IMR-90 (cell line): ENCODE measurements at regions not wholly inside any gene's neighbourhood (a gene's known extent, or its start where the extent isn't known, plus 50 kb on each side); places are given as distances from the start of the nearest gene placed in this dataset.

Experiments
- ATAC-seq: fragments of 200-7000 bp; cut with Tn5 transposase; 2 replicates; pipeline ENCODE4 v1.9.1; 2020; ENCODE audit warnings: low read depth, mild to moderate bottlenecking, moderate library complexity
- BruUV-seq: library from RNA; stranded (reverse); fragments of 400-500 nt; replicated peaks from 2 replicates; lab custom pipeline; 2021; lab: Mats Ljungman, UMichigan
- CTCF ChIA-PET: fragments of 300-600 bp; formaldehyde crosslinking; extraction: SDS; loops from one replicate; lab custom pipeline; 2021; ENCODE audit warnings: antibody characterized with exemption; lab: Yijun Ruan, JAX
- POLR2A ChIA-PET: fragments of 300-600 bp; sonication (Branson Sonifier 250); formaldehyde crosslinking; loops from one replicate; lab custom pipeline; 2022; ENCODE audit warnings: antibody characterized with exemption; ENCODE audit not compliant: unreplicated experiment; lab: Charles Lee
- DNase-seq: peaks from one replicate; pipeline ENCODE4 v3.0.0; 2013
- H2AFZ ChIP-seq: replicated peaks from 2 replicates; pipeline ENCODE3; 2013; ENCODE audit warnings: low read length, mild to moderate bottlenecking; ENCODE audit not compliant: poor library complexity
- H2AK5ac ChIP-seq: 2 replicates; pipeline ENCODE4 v1.6.1; 2013; ENCODE audit warnings: low read depth, low read length, inconsistent platforms
- H2AK9ac ChIP-seq: replicated peaks from 2 replicates; pipeline ENCODE3; 2013; ENCODE audit warnings: mild to moderate bottlenecking, low read depth, low read length, moderate library complexity; ENCODE audit not compliant: poor library complexity
- H2BK120ac ChIP-seq: 2 replicates; pipeline ENCODE4 v1.6.1; 2013; ENCODE audit warnings: low read depth, low read length, inconsistent platforms
- H2BK15ac ChIP-seq: 3 replicates; pipeline ENCODE4 v1.6.1; 2013; ENCODE audit warnings: low read depth, low read length, inconsistent platforms
- H2BK20ac ChIP-seq: 2 replicates; pipeline ENCODE4 v1.6.1; 2013; ENCODE audit warnings: low read depth, mild to moderate bottlenecking, inconsistent platforms, low read length, moderate library complexity
- H2BK5ac ChIP-seq: 2 replicates; pipeline ENCODE4 v1.6.1; 2013; ENCODE audit warnings: mild to moderate bottlenecking, low read depth, low read length, inconsistent platforms; ENCODE audit not compliant: poor library complexity, severe bottlenecking
- H3K14ac ChIP-seq: replicated peaks from 2 replicates; pipeline ENCODE4 v1.6.1; 2013; ENCODE audit warnings: low read depth, low read length, inconsistent platforms
- H3K18ac ChIP-seq: 2 replicates; pipeline ENCODE4 v1.6.1; 2013; ENCODE audit warnings: low read depth, low read length, control low read depth
- H3K23ac ChIP-seq: 2 replicates; pipeline ENCODE4 v1.6.1; 2013; ENCODE audit warnings: low read depth, low read length, inconsistent platforms
- H3K27ac ChIP-seq: 2 replicates; pipeline ENCODE4 v1.5.1; 2013; ENCODE audit warnings: mild to moderate bottlenecking, control low read depth, low read length; ENCODE audit not compliant: insufficient read depth
- H3K27me3 ChIP-seq: 2 replicates; pipeline ENCODE4 v1.6.1; 2013; ENCODE audit warnings: low read length; ENCODE audit not compliant: control insufficient read depth, insufficient read depth
- H3K36me3 ChIP-seq: 2 replicates; pipeline ENCODE4 v1.6.1; 2013; ENCODE audit warnings: low read length, mixed read lengths; ENCODE audit not compliant: control insufficient read depth, insufficient read depth
- H3K4ac ChIP-seq: 2 replicates; pipeline ENCODE4 v1.6.1; 2013; ENCODE audit warnings: low read depth, low read length, inconsistent platforms
- H3K4me1 ChIP-seq: 2 replicates; pipeline ENCODE4 v1.6.1; 2013; ENCODE audit warnings: low read length, mixed read lengths; ENCODE audit not compliant: control insufficient read depth, insufficient read depth
- H3K4me2 ChIP-seq: 2 replicates; pipeline ENCODE4 v1.6.1; 2013; ENCODE audit warnings: low read depth, mild to moderate bottlenecking, control low read depth, low read length, moderate library complexity
- H3K4me3 ChIP-seq: 2 replicates; pipeline ENCODE4 v1.5.1; 2013; ENCODE audit warnings: low read depth, mild to moderate bottlenecking, control low read depth, low read length, moderate library complexity; ENCODE audit not compliant: insufficient read depth
- H3K56ac ChIP-seq: 2 replicates; pipeline ENCODE4 v1.6.1; 2013; ENCODE audit warnings: low read length, inconsistent platforms; ENCODE audit not compliant: insufficient read depth; ENCODE audit errors: extremely low read depth
- H3K79me1 ChIP-seq, 2 experiments: 2 replicates each; pipeline ENCODE4 v1.6.1; 2013; ENCODE audit warnings: low read length in 2 of 2, inconsistent platforms in 1 of 2, low read depth in 1 of 2
- H3K9ac ChIP-seq: 2 replicates; pipeline ENCODE4 v1.6.1; 2013; ENCODE audit warnings: low read depth, low read length, control low read depth
- H3K9me1 ChIP-seq: 2 replicates; pipeline ENCODE4 v1.6.1; 2013; ENCODE audit warnings: low read length, inconsistent platforms; ENCODE audit not compliant: insufficient read depth
- H3K9me3 ChIP-seq: 2 replicates; pipeline ENCODE4 v1.6.1; 2013; ENCODE audit warnings: low read length; ENCODE audit not compliant: control insufficient read depth, insufficient read depth
- H4K20me1 ChIP-seq: 2 replicates; pipeline ENCODE4 v1.6.1; 2013; ENCODE audit warnings: low read length, inconsistent platforms; ENCODE audit not compliant: insufficient read depth
- H4K5ac ChIP-seq: 2 replicates; pipeline ENCODE4 v1.6.1; 2013; ENCODE audit warnings: mild to moderate bottlenecking, low read depth, low read length, control low read depth
- H4K8ac ChIP-seq, 2 experiments: 2 replicates each; pipeline ENCODE4 v1.6.1; 2013; ENCODE audit warnings: low read depth in 2 of 2, low read length in 2 of 2, control low read depth in 1 of 2, inconsistent platforms in 1 of 2
- H4K91ac ChIP-seq: 2 replicates; pipeline ENCODE4 v1.6.1; 2013; ENCODE audit warnings: low read depth, low read length, inconsistent platforms; ENCODE audit not compliant: insufficient read depth
- CTCF ChIP-seq: conservative IDR thresholded peaks from 2 replicates; pipeline ENCODE4 v1.5.1; 2012; ENCODE audit warnings: mild to moderate bottlenecking, low read depth, low read length, improper control_type of control experiment
- RAD21 ChIP-seq: IDR thresholded peaks from 2 replicates; pipeline ENCODE4 v1.6.1; 2012; ENCODE audit warnings: low read length, improper control_type of control experiment
- WGBS, 2 experiments: methylation state at CpG; one replicate each; pipeline versions ENCODE4 v1.1.5 to v1.1.7; 2013; ENCODE audit warnings: missing lambda C conversion rate in 2 of 2; ENCODE audit not compliant: insufficient read length in 1 of 2; ENCODE audit errors: extremely low coverage in 2 of 2; 5-methylcytosine and 5-hydroxymethylcytosine counted together
- dilution Hi-C: fragments of 300-500 bp; cut with HindIII; formaldehyde crosslinking; loops from one replicate; pipeline ENCODE4 v1.14.3; 2018; ENCODE audit warnings: low sequenced_read_pairs; ENCODE audit not compliant: unreplicated experiment
- in situ Hi-C: fragments of 300-500 bp; cut with MboI; formaldehyde crosslinking; loops from 3 replicates; pipeline ENCODE4 v1.14.3; 2019; ENCODE audit warnings: low sequenced_read_pairs, inconsistent platforms, mixed read lengths
- intact Hi-C: fragments of 100-400 bp; cut with micrococcal nuclease; formaldehyde crosslinking; loops from 2 replicates; pipeline ENCODE4 v1.10.0; 2022

DNA sequence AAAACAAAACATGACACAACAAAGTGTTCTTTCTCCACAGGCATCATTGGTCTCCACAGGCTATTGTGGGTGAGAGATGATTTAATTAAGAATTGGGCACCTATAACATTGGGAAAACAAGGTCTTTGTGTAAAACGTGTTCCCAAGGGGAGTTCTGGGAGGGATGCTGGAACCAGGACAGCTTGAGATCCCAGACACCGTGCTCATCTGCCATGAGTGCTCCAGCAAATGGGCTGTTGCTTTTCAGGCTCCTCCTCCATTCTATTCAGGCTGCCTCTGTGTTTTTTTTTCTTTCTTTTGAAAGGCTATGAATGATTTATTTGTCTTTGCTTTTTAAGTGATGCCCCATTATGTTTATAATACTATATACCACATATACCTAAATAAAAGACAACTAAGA, 122.4 kb downstream of the DACT1 start:
- H4K5ac ChIP-seq: no peak overlapping the region
- peaks cover 1% of the 10 kb centered on the region; the same call in 1 of the 2 replicates for H3K4me1 ChIP-seq
- no peak overlapping the region for H3K4me3 ChIP-seq
- in situ Hi-C loops (no loop called here), dilution Hi-C loops (no loop called here), intact Hi-C loops (no loop called here)
- no peaks in the 10 kb centered on the region for H3K9me3 ChIP-seq
- H3K14ac ChIP-seq: no peak overlapping the region
- no peak for TF ChIP-seq RAD21
- no peak for TF ChIP-seq CTCF
- no peaks in the 10 kb centered on the region for H3K79me1 ChIP-seq
- no peak overlapping the region for H3K18ac ChIP-seq
- peaks cover 2% of the 10 kb centered on the region; the same call in 1 of the 2 replicates for H3K27me3 ChIP-seq
- H2BK5ac ChIP-seq: no peak overlapping the region
- H2BK15ac ChIP-seq: no peak overlapping the region
- H3K9me1 ChIP-seq: no peaks in the 10 kb centered on the region
- no peak overlapping the region for H4K91ac ChIP-seq
- no peak overlapping the region for H2AK5ac ChIP-seq
- DNase-seq (no peak), ATAC-seq (no peak)
- ChIA-PET CTCF (no interaction called here), POLR2A (no interaction called here)
- WGBS, 2 experiments: no CpG with 5 or more reads among the region's 2 CpGs
- no peak overlapping the region for H2AFZ ChIP-seq
- H2BK20ac ChIP-seq: no peak overlapping the region
- no peak overlapping the region for H3K4ac ChIP-seq
- H3K36me3 ChIP-seq: no peaks in the 10 kb centered on the region
- H3K4me2 ChIP-seq: no peak overlapping the region
- no peak overlapping the region for H2BK120ac ChIP-seq
- no TSS peak for BruUV-seq
- no peak overlapping the region for H4K8ac ChIP-seq
- H3K23ac ChIP-seq: no peak overlapping the region
- no peaks in the 10 kb centered on the region for H4K20me1 ChIP-seq
- no peak overlapping the region for H3K9ac ChIP-seq
- H2AK9ac ChIP-seq: no peak overlapping the region
- H3K56ac ChIP-seq: no peak overlapping the region
- no peak overlapping the region for H3K27ac ChIP-seq
